Liver (tissue), 2 donors: ENCODE measurements at regions not wholly inside any gene's neighbourhood (a gene's known extent, or its start where the extent isn't known, plus 50 kb on each side); places are given as distances from the start of the nearest gene placed in this dataset.

Experiments
- REST ChIP-seq: IDR thresholded peaks from 2 replicates; pipeline ENCODE4 v1.6.1; 2016; ENCODE audit warnings: antibody characterized with exemption, mild to moderate bottlenecking
- TF ChIP-seq, protein P1 (sequence below): fragments of 150-350 bp; IDR thresholded peaks from 2 replicates; pipeline ENCODE4 v1.5.1; 2017; ENCODE audit warnings: improper control_type of control experiment, low read depth, low read length; ENCODE audit not compliant: missing input control
- donor health status: healthy.

- TF ChIP-seq, protein P1, sequence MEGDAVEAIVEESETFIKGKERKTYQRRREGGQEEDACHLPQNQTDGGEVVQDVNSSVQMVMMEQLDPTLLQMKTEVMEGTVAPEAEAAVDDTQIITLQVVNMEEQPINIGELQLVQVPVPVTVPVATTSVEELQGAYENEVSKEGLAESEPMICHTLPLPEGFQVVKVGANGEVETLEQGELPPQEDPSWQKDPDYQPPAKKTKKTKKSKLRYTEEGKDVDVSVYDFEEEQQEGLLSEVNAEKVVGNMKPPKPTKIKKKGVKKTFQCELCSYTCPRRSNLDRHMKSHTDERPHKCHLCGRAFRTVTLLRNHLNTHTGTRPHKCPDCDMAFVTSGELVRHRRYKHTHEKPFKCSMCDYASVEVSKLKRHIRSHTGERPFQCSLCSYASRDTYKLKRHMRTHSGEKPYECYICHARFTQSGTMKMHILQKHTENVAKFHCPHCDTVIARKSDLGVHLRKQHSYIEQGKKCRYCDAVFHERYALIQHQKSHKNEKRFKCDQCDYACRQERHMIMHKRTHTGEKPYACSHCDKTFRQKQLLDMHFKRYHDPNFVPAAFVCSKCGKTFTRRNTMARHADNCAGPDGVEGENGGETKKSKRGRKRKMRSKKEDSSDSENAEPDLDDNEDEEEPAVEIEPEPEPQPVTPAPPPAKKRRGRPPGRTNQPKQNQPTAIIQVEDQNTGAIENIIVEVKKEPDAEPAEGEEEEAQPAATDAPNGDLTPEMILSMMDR = no peak
- no peak for TF ChIP-seq REST
These were observed 292.8 kb downstream of the TBL1XR1 start for GRCh38 chr3:176904506-176904905.
